Neuronal stem cell (in vitro differentiated cells): ENCODE measurements at regions not wholly inside any gene's neighbourhood (a gene's known extent, or its start where the extent isn't known, plus 50 kb on each side); places are given as distances from the start of the nearest gene placed in this dataset.

Experiments used
- DNase-seq: peaks from one replicate; pipeline ENCODE4 v3.0.0-alpha.2; 2013; ENCODE audit warnings: low spot score
- H2AFZ ChIP-seq: one replicate; pipeline ENCODE4 v1.6.1; 2013; ENCODE audit warnings: mild to moderate bottlenecking, low read length, inconsistent platforms
- H2AK5ac ChIP-seq: 2 replicates; pipeline ENCODE4 v1.6.1; 2013; ENCODE audit warnings: low read depth, mild to moderate bottlenecking, inconsistent platforms, low read length, moderate library complexity, mixed read lengths
- H2BK120ac ChIP-seq: 2 replicates; pipeline ENCODE4 v1.6.1; 2013; ENCODE audit warnings: low read depth, mild to moderate bottlenecking, inconsistent platforms, low read length, moderate library complexity, mixed read lengths
- H2BK12ac ChIP-seq: one replicate; pipeline ENCODE4 v1.6.1; 2013; ENCODE audit warnings: low read length, inconsistent platforms
- H2BK15ac ChIP-seq: 2 replicates; pipeline ENCODE4 v1.6.1; 2013; ENCODE audit warnings: mild to moderate bottlenecking, low read length, inconsistent platforms, mixed read lengths
- H2BK5ac ChIP-seq: one replicate; pipeline ENCODE4 v1.6.1; 2013; ENCODE audit warnings: inconsistent platforms, mild to moderate bottlenecking, low read length, moderate library complexity
- H3K14ac ChIP-seq: one replicate; pipeline ENCODE4 v1.6.1; 2013; ENCODE audit warnings: low read length, inconsistent platforms
- H3K18ac ChIP-seq: 2 replicates; pipeline ENCODE4 v1.6.1; 2013; ENCODE audit warnings: low read length, inconsistent platforms
- H3K23ac ChIP-seq: 2 replicates; pipeline ENCODE4 v1.6.1; 2013; ENCODE audit warnings: low read depth, mild to moderate bottlenecking, mixed read lengths, low read length, inconsistent platforms; ENCODE audit not compliant: poor library complexity
- H3K27ac ChIP-seq: replicated peaks from 3 replicates; pipeline ENCODE4 v1.5.1; 2013; ENCODE audit warnings: low read length, inconsistent platforms
- H3K27me3 ChIP-seq, 3 experiments: 2 replicates each; pipeline ENCODE4 v1.6.1; 2013; ENCODE audit warnings: low read length in 3 of 3, mild to moderate bottlenecking in 2 of 3, inconsistent platforms in 1 of 3, low read depth in 1 of 3, mixed read lengths in 1 of 3, moderate library complexity in 1 of 3; ENCODE audit not compliant: control insufficient read depth in 3 of 3, insufficient read depth in 3 of 3
- H3K36me3 ChIP-seq, 2 donors: replicated peaks in 1 of 2; 2 replicates each; pipeline ENCODE4 v1.6.1; 2013; ENCODE audit warnings: low read length in 2 of 2; ENCODE audit not compliant: control insufficient read depth in 2 of 2, insufficient read depth in 2 of 2
- H3K4ac ChIP-seq: 2 replicates; pipeline ENCODE4 v1.6.1; 2013; ENCODE audit warnings: inconsistent platforms, mild to moderate bottlenecking, low read length, moderate library complexity
- H3K4me1 ChIP-seq, 2 donors: 1 replicate in 1 of 2; 2 replicates in 1 of 2; pipeline ENCODE4 v1.6.1; 2013; ENCODE audit warnings: low read length in 2 of 2, low read depth in 1 of 2; ENCODE audit not compliant: control insufficient read depth in 2 of 2, insufficient read depth in 1 of 2
- H3K4me2 ChIP-seq: one replicate; pipeline ENCODE4 v1.6.1; 2013; ENCODE audit warnings: mild to moderate bottlenecking, low read length, inconsistent platforms; ENCODE audit not compliant: insufficient read depth, poor library complexity, severe bottlenecking
- H3K4me3 ChIP-seq, 2 donors: 2 replicates each; pipeline ENCODE4 v1.5.1; 2013; ENCODE audit warnings: low read length in 2 of 2, mild to moderate bottlenecking in 2 of 2, inconsistent platforms in 1 of 2, moderate library complexity in 1 of 2
- H3K79me1 ChIP-seq: one replicate; pipeline ENCODE4 v1.6.1; 2013; ENCODE audit warnings: low read depth, mild to moderate bottlenecking, inconsistent platforms, low read length, moderate library complexity
- H3K9ac ChIP-seq: one replicate; pipeline ENCODE4 v1.6.1; 2013; ENCODE audit warnings: mild to moderate bottlenecking, low read depth, low read length, inconsistent platforms; ENCODE audit not compliant: poor library complexity
- H3K9me3 ChIP-seq, 2 donors: replicated peaks in 1 of 2; 2 replicates each; pipeline versions ENCODE3 to v1.6.1; 2013; ENCODE audit warnings: low read length in 2 of 2, mild to moderate bottlenecking in 2 of 2, inconsistent platforms in 1 of 2, low read depth in 1 of 2, mixed read lengths in 1 of 2, moderate library complexity in 1 of 2; ENCODE audit not compliant: control insufficient read depth in 2 of 2, insufficient read depth in 1 of 2
- H4K8ac ChIP-seq: one replicate; pipeline ENCODE4 v1.6.1; 2013; ENCODE audit warnings: low read depth, mild to moderate bottlenecking, inconsistent platforms, low read length, moderate library complexity
- H4K91ac ChIP-seq: one replicate; pipeline ENCODE4 v1.6.1; 2013; ENCODE audit warnings: low read length, low read depth, mild to moderate bottlenecking, inconsistent platforms; ENCODE audit not compliant: poor library complexity
- WGBS, 2 donors: extraction: QIAGEN DNeasy Blood & Tissue Kit; methylation state at CpG; one replicate each; pipeline ENCODE4 v1.1.7; 2013; ENCODE audit warnings: missing lambda C conversion rate in 2 of 2, mixed read lengths in 1 of 2; ENCODE audit not compliant: insufficient read length in 2 of 2, insufficient replicate concordance in 1 of 2; ENCODE audit errors: extremely low coverage in 2 of 2; 5-methylcytosine and 5-hydroxymethylcytosine counted together

- Histone ChIP-seq H3K9ac (no peak overlapping the region), H2BK12ac (no peak overlapping the region), H3K27ac (no peak overlapping the region), H3K4me1 (peaks cover 12 to 13% of the 10 kb centered on the region in 2 donors), H2BK15ac (no peak overlapping the region), H3K23ac (peak overlapping the region; percentile 8), H3K18ac (no peak overlapping the region), H3K9me3 (no peaks in the 10 kb centered on the region), H2BK120ac (no peak overlapping the region), H3K79me1 (no peaks in the 10 kb centered on the region), H2AFZ (no peak overlapping the region), H3K27me3 (peaks cover 0 to 10% (median 0%) of the 10 kb centered on the region in 3 experiments), H3K4me3 (peak overlapping the region in 1 of 2 donors; percentile 70), H4K8ac (no peak overlapping the region), H2AK5ac (no peak overlapping the region), H3K4me2 (no peak overlapping the region), H3K4ac (no peak overlapping the region), H2BK5ac (no peak overlapping the region), H3K14ac (no peak overlapping the region), H3K36me3 (no peaks in the 10 kb centered on the region), H4K91ac (no peak overlapping the region)
- DNase-seq: no peak
- 100% methylated on average over 1 to 3 of the region's 4 CpGs for WGBS, 2 donors
These were observed 300.0 kb downstream of the OMA1 start for GRCh38 chr1:58246549-58246948.

- Histone ChIP-seq H2BK12ac (no peak overlapping the region), H3K79me1 (no peaks in the 10 kb centered on the region), H3K4me1 (peaks cover 7 to 9% of the 10 kb centered on the region in 2 donors), H3K4me3 (no peak overlapping the region), H3K36me3 (no peaks in the 10 kb centered on the region), H3K9ac (no peak overlapping the region), H2BK15ac (no peak overlapping the region), H2BK120ac (no peak overlapping the region), H3K14ac (no peak overlapping the region), H3K23ac (no peak overlapping the region), H3K9me3 (no peaks in the 10 kb centered on the region), H2AK5ac (no peak overlapping the region), H4K91ac (no peak overlapping the region), H3K4ac (no peak overlapping the region), H3K4me2 (no peak overlapping the region), H2AFZ (no peak overlapping the region), H4K8ac (no peak overlapping the region), H2BK5ac (no peak overlapping the region), H3K18ac (no peak overlapping the region), H3K27me3 (peaks cover 0 to 10% (median 0%) of the 10 kb centered on the region in 3 experiments), H3K27ac (no peak overlapping the region)
- no peak for DNase-seq
- WGBS, 2 donors: no CpG with 5 or more reads among the region's 3 CpGs
These were observed 301.7 kb downstream of the OMA1 start for GRCh38 chr1:58244872-58245271.

GRCh38 chr1:58238846-58239245 lies 307.7 kb downstream of the OMA1 start:
- Histone ChIP-seq H4K91ac (no peak overlapping the region), H3K14ac (no peak overlapping the region), H2BK12ac (no peak overlapping the region), H3K4ac (no peak overlapping the region), H2AK5ac (no peak overlapping the region), H3K27me3 (no peaks in the 10 kb centered on the region), H3K18ac (no peak overlapping the region), H3K9ac (no peak overlapping the region), H4K8ac (no peak overlapping the region), H2AFZ (no peak overlapping the region), H3K23ac (no peak overlapping the region), H3K4me1 (peaks cover 3 to 5% of the 10 kb centered on the region in 2 donors), H3K36me3 (no peaks in the 10 kb centered on the region), H2BK5ac (no peak overlapping the region), H3K4me2 (no peak overlapping the region), H3K79me1 (no peaks in the 10 kb centered on the region), H3K9me3 (no peaks in the 10 kb centered on the region), H2BK15ac (no peak overlapping the region), H3K27ac (no peak overlapping the region), H3K4me3 (no peak overlapping the region), H2BK120ac (no peak overlapping the region)
- no CpG with 5 or more reads among the region's 2 CpGs for WGBS, 2 donors
- no peak for DNase-seq

GRCh38 chr1:58233729-58234128 lies 312.8 kb downstream of the OMA1 start:
- no peak overlapping the region for H3K4me2 ChIP-seq
- no peak overlapping the region for H3K23ac ChIP-seq
- H3K4me1 ChIP-seq: peaks cover 11 to 19% of the 10 kb centered on the region in 2 donors
- H2BK15ac ChIP-seq: no peak overlapping the region
- no peak overlapping the region for H3K14ac ChIP-seq
- no peak overlapping the region for H3K9ac ChIP-seq
- H3K9me3 ChIP-seq: no peaks in the 10 kb centered on the region
- no peak overlapping the region for H2BK120ac ChIP-seq
- WGBS, 2 donors: no CpG with 5 or more reads among the region's 3 CpGs
- H2BK5ac ChIP-seq: no peak overlapping the region
- no peak overlapping the region for H4K8ac ChIP-seq
- DNase-seq: no peak
- H3K27ac ChIP-seq: no peak overlapping the region
- H3K27me3 ChIP-seq: no peaks in the 10 kb centered on the region
- no peak overlapping the region for H3K18ac ChIP-seq
- no peak overlapping the region for H2AFZ ChIP-seq
- H2AK5ac ChIP-seq: no peak overlapping the region
- no peaks in the 10 kb centered on the region for H3K79me1 ChIP-seq
- no peak overlapping the region for H2BK12ac ChIP-seq
- H3K4ac ChIP-seq: no peak overlapping the region
- no peak overlapping the region for H3K4me3 ChIP-seq
- H4K91ac ChIP-seq: no peak overlapping the region
- no peaks in the 10 kb centered on the region for H3K36me3 ChIP-seq
